Activated naive CD4-positive, alpha-beta T cell treated with anti-CD3 and anti-CD28 coated beads, Interleukin-2, amount 50 U/mL, for 72 hours (primary cell): ENCODE measurements at regions not wholly inside any gene's neighbourhood (a gene's known extent, or its start where the extent isn't known, plus 50 kb on each side); places are given as distances from the start of the nearest gene placed in this dataset.

Experiments
- ATAC-seq, 2 donors: fragments of 150-1000 bp; cut with Tn5 transposase; 2 replicates each; pipeline ENCODE4 v1.10.0; 2021; ENCODE audit warnings: mild to moderate bottlenecking in 2 of 2, moderate library complexity in 2 of 2
- DNase-seq, 2 donors: peaks; one replicate each; pipeline ENCODE4 v3.0.0; 2021 to 2022; ENCODE audit warnings: low spot score in 2 of 2
- H3K27ac Mint-ChIP-seq, 2 donors: one replicate each; pipeline ENCODE4 v1.8.0; 2022; ENCODE audit warnings: mild to moderate bottlenecking in 2 of 2, mixed read lengths in 2 of 2
- H3K36me3 Mint-ChIP-seq, 2 donors: one replicate each; pipeline ENCODE4 v1.8.0; 2022; ENCODE audit warnings: mixed read lengths in 2 of 2
- H3K9me3 Mint-ChIP-seq, 2 donors: one replicate each; pipeline ENCODE4 v1.8.0; 2022; ENCODE audit warnings: mixed read lengths in 2 of 2

GRCh38 chr13:33891196-33891742, 73.3 kb downstream of the RFC3 start:
- DNase-seq (no peak), ATAC-seq (no peak)
- Mint-ChIP-seq H3K36me3 (peaks cover 18 to 27% of the 10 kb centered on the region in 2 donors), H3K9me3 (peaks cover 23 to 34% of the 10 kb centered on the region in 2 donors), H3K27ac (no peak overlapping the region)

GRCh38 chr13:33893559-33893958, 75.6 kb downstream of the RFC3 start:
- DNase-seq (no peak), ATAC-seq (no peak)
- H3K36me3 Mint-ChIP-seq = peaks cover 23 to 36% of the 10 kb centered on the region in 2 donors
- no peak overlapping the region for H3K27ac Mint-ChIP-seq
- peaks cover 37 to 44% of the 10 kb centered on the region in 2 donors for H3K9me3 Mint-ChIP-seq

GRCh38 chr13:33904431-33904830, 86.5 kb downstream of the RFC3 start:
- peaks cover 6 to 20% of the 10 kb centered on the region in 2 donors for H3K9me3 Mint-ChIP-seq
- ATAC-seq = no peak
- peaks cover 0 to 6% of the 10 kb centered on the region in 2 donors for H3K36me3 Mint-ChIP-seq
- H3K27ac Mint-ChIP-seq = no peak overlapping the region
- DNase-seq = no peak

GRCh38 chr13:33908116-33908515, 90.2 kb downstream of the RFC3 start:
- no peak for DNase-seq
- peaks cover 0 to 1% of the 10 kb centered on the region in 2 donors for H3K36me3 Mint-ChIP-seq
- no peak overlapping the region for H3K27ac Mint-ChIP-seq
- no peak for ATAC-seq
- peaks cover 0 to under 1% of the 10 kb centered on the region in 2 donors for H3K9me3 Mint-ChIP-seq

- Mint-ChIP-seq H3K9me3 (no peaks in the 10 kb centered on the region), H3K36me3 (no peaks in the 10 kb centered on the region), H3K27ac (no peak overlapping the region)
- DNase-seq (no peak), ATAC-seq (no peak)
These were observed 92.3 kb downstream of the RFC3 start for GRCh38 chr13:33910255-33910654.

GRCh38 chr13:33911521-33911920, 93.6 kb downstream of the RFC3 start:
- H3K9me3 Mint-ChIP-seq = no peaks in the 10 kb centered on the region
- ATAC-seq (no peak), DNase-seq (no peak)
- H3K36me3 Mint-ChIP-seq = no peaks in the 10 kb centered on the region
- H3K27ac Mint-ChIP-seq = no peak overlapping the region

GRCh38 chr13:33913829-33914228, 95.9 kb downstream of the RFC3 start:
- H3K36me3 Mint-ChIP-seq = no peaks in the 10 kb centered on the region
- ATAC-seq = no peak
- no peak for DNase-seq
- no peak overlapping the region for H3K27ac Mint-ChIP-seq
- no peaks in the 10 kb centered on the region for H3K9me3 Mint-ChIP-seq

- Mint-ChIP-seq H3K9me3 (no peaks in the 10 kb centered on the region), H3K36me3 (no peaks in the 10 kb centered on the region), H3K27ac (no peak overlapping the region)
- ATAC-seq (no peak), DNase-seq (no peak)
These were observed 99.2 kb downstream of the RFC3 start for GRCh38 chr13:33917190-33917589.

- no peaks in the 10 kb centered on the region for H3K36me3 Mint-ChIP-seq
- ATAC-seq (no peak), DNase-seq (no peak)
- no peak overlapping the region for H3K27ac Mint-ChIP-seq
- no peaks in the 10 kb centered on the region for H3K9me3 Mint-ChIP-seq
These were observed 100.4 kb downstream of the RFC3 start for GRCh38 chr13:33918199-33918932.

- Mint-ChIP-seq H3K36me3 (no peaks in the 10 kb centered on the region), H3K27ac (no peak overlapping the region), H3K9me3 (no peaks in the 10 kb centered on the region)
- no peak for ATAC-seq
- DNase-seq = no peak
These were observed 101.2 kb downstream of the RFC3 start for GRCh38 chr13:33919120-33919519.

- no peak overlapping the region for H3K27ac Mint-ChIP-seq
- no peaks in the 10 kb centered on the region for H3K36me3 Mint-ChIP-seq
- no peaks in the 10 kb centered on the region for H3K9me3 Mint-ChIP-seq
- DNase-seq (no peak), ATAC-seq (no peak)
These were observed 107.6 kb downstream of the RFC3 start for GRCh38 chr13:33925563-33925962.

GRCh38 chr13:33927315-33927714, 109.4 kb downstream of the RFC3 start:
- Mint-ChIP-seq H3K9me3 (no peaks in the 10 kb centered on the region), H3K36me3 (no peaks in the 10 kb centered on the region), H3K27ac (no peak overlapping the region)
- ATAC-seq (no peak), DNase-seq (no peak)

- H3K36me3 Mint-ChIP-seq = no peaks in the 10 kb centered on the region
- H3K9me3 Mint-ChIP-seq = no peaks in the 10 kb centered on the region
- no peak overlapping the region for H3K27ac Mint-ChIP-seq
- ATAC-seq (no peak), DNase-seq (peak in 1 of 2 donors; percentile 3)
These were observed 113.7 kb downstream of the RFC3 start for GRCh38 chr13:33931397-33932311.

GRCh38 chr13:33932769-33933406, 114.9 kb downstream of the RFC3 start:
- no peak overlapping the region for H3K27ac Mint-ChIP-seq
- no peak for DNase-seq
- no peak for ATAC-seq
- no peaks in the 10 kb centered on the region for H3K9me3 Mint-ChIP-seq
- H3K36me3 Mint-ChIP-seq = no peaks in the 10 kb centered on the region

GRCh38 chr13:33933810-33934209, 115.9 kb downstream of the RFC3 start:
- ATAC-seq (no peak), DNase-seq (no peak)
- Mint-ChIP-seq H3K27ac (no peak overlapping the region), H3K9me3 (no peaks in the 10 kb centered on the region), H3K36me3 (no peaks in the 10 kb centered on the region)

- DNase-seq (no peak), ATAC-seq (no peak)
- H3K9me3 Mint-ChIP-seq = no peaks in the 10 kb centered on the region
- no peak overlapping the region for H3K27ac Mint-ChIP-seq
- H3K36me3 Mint-ChIP-seq = no peaks in the 10 kb centered on the region
These were observed 116.4 kb downstream of the RFC3 start for GRCh38 chr13:33934343-33934742.

- Mint-ChIP-seq H3K27ac (no peak overlapping the region), H3K9me3 (no peaks in the 10 kb centered on the region), H3K36me3 (no peaks in the 10 kb centered on the region)
- ATAC-seq (no peak), DNase-seq (no peak)
These were observed 117.0 kb downstream of the RFC3 start for GRCh38 chr13:33934951-33935371.
